ENCODE measurements at regions not wholly inside any gene's neighbourhood (a gene's known extent, or its start where the extent isn't known, plus 50 kb on each side); places are given as distances from the start of the nearest gene placed in this dataset.
A peak's percentile ranks its signal among the peaks of the same experiment; 100 is the strongest.

- no peaks in the 10 kb centered on the region for H3K36me3 ChIP-seq (ENCODE audit: control insufficient read depth in 1 of 2, insufficient read depth in 2 of 2, low read length in 2 of 2)
- no peaks in the 10 kb centered on the region for H3K9me3 ChIP-seq (ENCODE audit: control insufficient read depth in 1 of 2, insufficient read depth in 1 of 2, low read depth in 1 of 2, low read length in 2 of 2)
- peak overlapping the region; percentile 77 for H3K9ac ChIP-seq (ENCODE audit: low read length)
- H3K4me1 ChIP-seq (ENCODE audit: control insufficient read depth in 1 of 2, insufficient read depth in 2 of 2, low read length in 2 of 2): peaks cover 26 to 31% of the 10 kb centered on the region in 2 experiments
- no peaks in the 10 kb centered on the region for H4K20me1 ChIP-seq (ENCODE audit: insufficient read depth)
- peak overlapping the region; percentile 50 to 63 for H3K4me3 ChIP-seq (replicated peaks in 1 of 2; ENCODE audit: low read depth in 1 of 2, low read length in 2 of 2)
- peak overlapping the region; percentile 94 for H3K4me2 ChIP-seq (ENCODE audit: low read length)
- ChIA-PET CTCF (no interaction called here), RAD21 (ENCODE audit: low non-redundant PET in 1 of 2, low total read pairs in 2 of 2, uncharacterized antibody in 2 of 2, unreplicated experiment in 2 of 2) (no interaction called here), POLR2A (no interaction called here)
- DNase-seq (ENCODE audit: low read depth, low spot score) (no peak), ATAC-seq (no peak)
- no peaks in the 10 kb centered on the region for H3K79me2 ChIP-seq (ENCODE audit: insufficient read depth, low read length)
- intact Hi-C loops (cut with micrococcal nuclease): no loop called here
- no peaks in the 10 kb centered on the region for H3K9me2 ChIP-seq (ENCODE audit: insufficient read depth)
- TF ChIP-seq ZBTB33 (IDR thresholded peaks at IDR 0.05; ENCODE audit: extremely low read depth, insufficient replicate concordance, low read length): no peak
- TF ChIP-seq SRF (IDR thresholded peaks at IDR 0.05; ENCODE audit: low read depth): no peak
- TF ChIP-seq, protein P1, sequence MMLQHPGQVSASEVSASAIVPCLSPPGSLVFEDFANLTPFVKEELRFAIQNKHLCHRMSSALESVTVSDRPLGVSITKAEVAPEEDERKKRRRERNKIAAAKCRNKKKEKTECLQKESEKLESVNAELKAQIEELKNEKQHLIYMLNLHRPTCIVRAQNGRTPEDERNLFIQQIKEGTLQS (IDR thresholded peaks at IDR 0.05): no peak
- no peak for TF ChIP-seq SIN3A (IDR thresholded peaks at IDR 0.05; ENCODE audit: low read depth)
- no peak for TF ChIP-seq ZFX (IDR thresholded peaks at IDR 0.05)
- TF ChIP-seq CTCF (IDR thresholded peaks at IDR 0.05 in 2 of 3, conservative IDR thresholded peaks at IDR 0.05 in 1 of 3; ENCODE audit: borderline replicate concordance in 1 of 3, insufficient read depth in 1 of 3, low read depth in 2 of 3, low read length in 2 of 3): no peak
- no peak for TF ChIP-seq CBX3 (IDR thresholded peaks at IDR 0.05; ENCODE audit: low read depth)
- TF ChIP-seq JUND (IDR thresholded peaks at IDR 0.05): no peak
- TF ChIP-seq FOSL1 (IDR thresholded peaks at IDR 0.05; ENCODE audit: low read depth): no peak
- no peak for TF ChIP-seq RAD21 (IDR thresholded peaks at IDR 0.05; ENCODE audit: low read depth)
- TF ChIP-seq, protein P2, sequence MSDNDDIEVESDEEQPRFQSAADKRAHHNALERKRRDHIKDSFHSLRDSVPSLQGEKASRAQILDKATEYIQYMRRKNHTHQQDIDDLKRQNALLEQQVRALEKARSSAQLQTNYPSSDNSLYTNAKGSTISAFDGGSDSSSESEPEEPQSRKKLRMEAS (IDR thresholded peaks at IDR 0.05): no peak
- no peak for TF ChIP-seq CEBPB (IDR thresholded peaks at IDR 0.05; ENCODE audit: low read depth)
- no peak for TF ChIP-seq POLR2A (IDR thresholded peaks at IDR 0.05; ENCODE audit: borderline replicate concordance, extremely low read depth, insufficient read depth, insufficient read length)
- TF ChIP-seq YY1 (IDR thresholded peaks at IDR 0.05; ENCODE audit: extremely low read depth, insufficient replicate concordance, low read depth, low read length): no peak
- TF ChIP-seq EZH2 (IDR thresholded peaks at IDR 0.05): no peak
- no peak for TF ChIP-seq EGR1 (IDR thresholded peaks at IDR 0.05; ENCODE audit: low read depth)
- no peak for TF ChIP-seq REST (IDR thresholded peaks at IDR 0.05; ENCODE audit: low read depth)
- TF ChIP-seq TCF7L2 (IDR thresholded peaks at IDR 0.05; ENCODE audit: borderline replicate concordance, extremely low read depth, insufficient read depth, insufficient read length): no peak
- TF ChIP-seq SP1 (IDR thresholded peaks at IDR 0.05; ENCODE audit: low read depth): no peak
- no peaks in the 10 kb centered on the region for H3K27me3 ChIP-seq (ENCODE audit: insufficient read depth, low read length)
- no peak overlapping the region for H2AFZ ChIP-seq (ENCODE audit: low read depth, low read length, poor library complexity, severe bottlenecking)
- BruUV-seq (replicated peaks): no TSS peak
- peak overlapping the region; percentile 93 for H3K27ac ChIP-seq (ENCODE audit: low read depth, low read length)
Observed at GRCh38 chr22:23520863-23521440, 59.1 kb downstream of the IGLL1 start.
